SH-SY5Y (cell line): ENCODE measurements at regions not wholly inside any gene's neighbourhood (a gene's known extent, or its start where the extent isn't known, plus 50 kb on each side); places are given as distances from the start of the nearest gene placed in this dataset.

Experiments used
- GATA2 ChIP-seq: IDR thresholded peaks from 2 replicates; pipeline ENCODE4 v1.6.1; 2011; ENCODE audit warnings: mild to moderate bottlenecking, low read depth, low read length
- GATA3 ChIP-seq: IDR thresholded peaks from 2 replicates; pipeline ENCODE4 v1.6.1; 2011; ENCODE audit warnings: low read depth, mild to moderate bottlenecking, low read length, moderate library complexity

GRCh38 chr20:40305303-40305702 is 383.7 kb downstream of the MAFB start:
- TF ChIP-seq GATA2 (no peak), GATA3 (no peak)
